Peyer's patch (tissue), 4 donors: ENCODE measurements at regions not wholly inside any gene's neighbourhood (a gene's known extent, or its start where the extent isn't known, plus 50 kb on each side); places are given as distances from the start of the nearest gene placed in this dataset.

ENCODE experiments used
- CTCF ChIP-seq, 6 experiments: fragments of 450-650 bp in 4 of 6; fragments of 200-600 bp in 2 of 6; sonication (generic) in 1 of 6; IDR thresholded peaks; one replicate each; pipeline ENCODE4 v1.5.1; 2017 to 2019; ENCODE audit warnings: antibody characterized with exemption in 6 of 6, mild to moderate bottlenecking in 3 of 6, moderate library complexity in 1 of 6
- POLR2A ChIP-seq, 2 donors: fragments of 450-650 bp; IDR thresholded peaks; one replicate each; pipeline ENCODE4 v1.5.1; 2017; ENCODE audit warnings: antibody characterized with exemption in 2 of 2, mild to moderate bottlenecking in 2 of 2, moderate library complexity in 2 of 2

- TF ChIP-seq CTCF (IDR thresholded peaks at IDR 0.05) (no peak), POLR2A (IDR thresholded peaks at IDR 0.05) (no peak)
These were observed 522.9 kb upstream of the TNP1 start for GRCh38 chr2:217382794-217383193.
